IMR-90 (cell line): ENCODE measurements at regions not wholly inside any gene's neighbourhood (a gene's known extent, or its start where the extent isn't known, plus 50 kb on each side); places are given as distances from the start of the nearest gene placed in this dataset.

Experiments used
- ATAC-seq: fragments of 200-7000 bp; cut with Tn5 transposase; 2 replicates; pipeline ENCODE4 v1.9.1; 2020; ENCODE audit warnings: low read depth, mild to moderate bottlenecking, moderate library complexity
- BruUV-seq: library from RNA; stranded (reverse); fragments of 400-500 nt; replicated peaks from 2 replicates; lab custom pipeline; 2021; lab: Mats Ljungman, UMichigan
- CTCF ChIA-PET: fragments of 300-600 bp; formaldehyde crosslinking; extraction: SDS; loops from one replicate; lab custom pipeline; 2021; ENCODE audit warnings: antibody characterized with exemption; lab: Yijun Ruan, JAX
- POLR2A ChIA-PET: fragments of 300-600 bp; sonication (Branson Sonifier 250); formaldehyde crosslinking; loops from one replicate; lab custom pipeline; 2022; ENCODE audit warnings: antibody characterized with exemption; ENCODE audit not compliant: unreplicated experiment; lab: Charles Lee
- DNase-seq: peaks from one replicate; pipeline ENCODE4 v3.0.0; 2013
- H2AFZ ChIP-seq: replicated peaks from 2 replicates; pipeline ENCODE3; 2013; ENCODE audit warnings: low read length, mild to moderate bottlenecking; ENCODE audit not compliant: poor library complexity
- H2AK5ac ChIP-seq: 2 replicates; pipeline ENCODE4 v1.6.1; 2013; ENCODE audit warnings: low read depth, low read length, inconsistent platforms
- H2AK9ac ChIP-seq: replicated peaks from 2 replicates; pipeline ENCODE3; 2013; ENCODE audit warnings: mild to moderate bottlenecking, low read depth, low read length, moderate library complexity; ENCODE audit not compliant: poor library complexity
- H2BK120ac ChIP-seq: 2 replicates; pipeline ENCODE4 v1.6.1; 2013; ENCODE audit warnings: low read depth, low read length, inconsistent platforms
- H2BK15ac ChIP-seq: 3 replicates; pipeline ENCODE4 v1.6.1; 2013; ENCODE audit warnings: low read depth, low read length, inconsistent platforms
- H2BK20ac ChIP-seq: 2 replicates; pipeline ENCODE4 v1.6.1; 2013; ENCODE audit warnings: low read depth, mild to moderate bottlenecking, inconsistent platforms, low read length, moderate library complexity
- H2BK5ac ChIP-seq: 2 replicates; pipeline ENCODE4 v1.6.1; 2013; ENCODE audit warnings: mild to moderate bottlenecking, low read depth, low read length, inconsistent platforms; ENCODE audit not compliant: poor library complexity, severe bottlenecking
- H3K14ac ChIP-seq: replicated peaks from 2 replicates; pipeline ENCODE4 v1.6.1; 2013; ENCODE audit warnings: low read depth, low read length, inconsistent platforms
- H3K18ac ChIP-seq: 2 replicates; pipeline ENCODE4 v1.6.1; 2013; ENCODE audit warnings: low read depth, low read length, control low read depth
- H3K23ac ChIP-seq: 2 replicates; pipeline ENCODE4 v1.6.1; 2013; ENCODE audit warnings: low read depth, low read length, inconsistent platforms
- H3K27ac ChIP-seq: 2 replicates; pipeline ENCODE4 v1.5.1; 2013; ENCODE audit warnings: mild to moderate bottlenecking, control low read depth, low read length; ENCODE audit not compliant: insufficient read depth
- H3K27me3 ChIP-seq: 2 replicates; pipeline ENCODE4 v1.6.1; 2013; ENCODE audit warnings: low read length; ENCODE audit not compliant: control insufficient read depth, insufficient read depth
- H3K36me3 ChIP-seq: 2 replicates; pipeline ENCODE4 v1.6.1; 2013; ENCODE audit warnings: low read length, mixed read lengths; ENCODE audit not compliant: control insufficient read depth, insufficient read depth
- H3K4ac ChIP-seq: 2 replicates; pipeline ENCODE4 v1.6.1; 2013; ENCODE audit warnings: low read depth, low read length, inconsistent platforms
- H3K4me1 ChIP-seq: 2 replicates; pipeline ENCODE4 v1.6.1; 2013; ENCODE audit warnings: low read length, mixed read lengths; ENCODE audit not compliant: control insufficient read depth, insufficient read depth
- H3K4me2 ChIP-seq: 2 replicates; pipeline ENCODE4 v1.6.1; 2013; ENCODE audit warnings: low read depth, mild to moderate bottlenecking, control low read depth, low read length, moderate library complexity
- H3K4me3 ChIP-seq: 2 replicates; pipeline ENCODE4 v1.5.1; 2013; ENCODE audit warnings: low read depth, mild to moderate bottlenecking, control low read depth, low read length, moderate library complexity; ENCODE audit not compliant: insufficient read depth
- H3K56ac ChIP-seq: 2 replicates; pipeline ENCODE4 v1.6.1; 2013; ENCODE audit warnings: low read length, inconsistent platforms; ENCODE audit not compliant: insufficient read depth; ENCODE audit errors: extremely low read depth
- H3K79me1 ChIP-seq, 2 experiments: 2 replicates each; pipeline ENCODE4 v1.6.1; 2013; ENCODE audit warnings: low read length in 2 of 2, inconsistent platforms in 1 of 2, low read depth in 1 of 2
- H3K9ac ChIP-seq: 2 replicates; pipeline ENCODE4 v1.6.1; 2013; ENCODE audit warnings: low read depth, low read length, control low read depth
- H3K9me1 ChIP-seq: 2 replicates; pipeline ENCODE4 v1.6.1; 2013; ENCODE audit warnings: low read length, inconsistent platforms; ENCODE audit not compliant: insufficient read depth
- H3K9me3 ChIP-seq: 2 replicates; pipeline ENCODE4 v1.6.1; 2013; ENCODE audit warnings: low read length; ENCODE audit not compliant: control insufficient read depth, insufficient read depth
- H4K20me1 ChIP-seq: 2 replicates; pipeline ENCODE4 v1.6.1; 2013; ENCODE audit warnings: low read length, inconsistent platforms; ENCODE audit not compliant: insufficient read depth
- H4K5ac ChIP-seq: 2 replicates; pipeline ENCODE4 v1.6.1; 2013; ENCODE audit warnings: mild to moderate bottlenecking, low read depth, low read length, control low read depth
- H4K8ac ChIP-seq, 2 experiments: 2 replicates each; pipeline ENCODE4 v1.6.1; 2013; ENCODE audit warnings: low read depth in 2 of 2, low read length in 2 of 2, control low read depth in 1 of 2, inconsistent platforms in 1 of 2
- H4K91ac ChIP-seq: 2 replicates; pipeline ENCODE4 v1.6.1; 2013; ENCODE audit warnings: low read depth, low read length, inconsistent platforms; ENCODE audit not compliant: insufficient read depth
- BHLHE40 ChIP-seq: fragments of 150-350 bp; IDR thresholded peaks from 2 replicates; pipeline ENCODE4 v1.6.1; 2016; ENCODE audit warnings: mild to moderate bottlenecking, low read depth, low read length
- CEBPB ChIP-seq: IDR thresholded peaks from 2 replicates; pipeline ENCODE4 v1.6.1; 2012; ENCODE audit warnings: low read depth, low read length, improper control_type of control experiment
- CHD1 ChIP-seq: IDR thresholded peaks from 2 replicates; pipeline ENCODE4 v1.6.1; 2012; ENCODE audit warnings: low read depth, low read length, improper control_type of control experiment
- CTCF ChIP-seq: conservative IDR thresholded peaks from 2 replicates; pipeline ENCODE4 v1.5.1; 2012; ENCODE audit warnings: mild to moderate bottlenecking, low read depth, low read length, improper control_type of control experiment
- ELK1 ChIP-seq: fragments of 150-350 bp; IDR thresholded peaks from 2 replicates; pipeline ENCODE4 v1.6.1; 2016; ENCODE audit warnings: low read depth, mild to moderate bottlenecking, low read length, moderate library complexity, borderline replicate concordance
- FOS ChIP-seq: fragments of 150-350 bp; IDR thresholded peaks from 2 replicates; pipeline ENCODE4 v1.6.1; 2016; ENCODE audit warnings: low read depth, low read length
- MAFK ChIP-seq: IDR thresholded peaks from 2 replicates; pipeline ENCODE4 v1.6.1; 2012; ENCODE audit warnings: low read depth, low read length, improper control_type of control experiment
- MAZ ChIP-seq: IDR thresholded peaks from 2 replicates; pipeline ENCODE4 v1.6.1; 2012; ENCODE audit warnings: low read depth, mild to moderate bottlenecking, low read length, improper control_type of control experiment, moderate library complexity, borderline replicate concordance
- MXI1 ChIP-seq: IDR thresholded peaks from 2 replicates; pipeline ENCODE4 v1.6.1; 2012; ENCODE audit warnings: low read depth, mild to moderate bottlenecking, low read length, moderate library complexity, borderline replicate concordance
- NFE2L2 ChIP-seq: fragments of 150-350 bp; IDR thresholded peaks from 2 replicates; pipeline ENCODE4 v1.6.1; 2016; ENCODE audit warnings: low read depth, mild to moderate bottlenecking, low read length
- POLR2A ChIP-seq: IDR thresholded peaks from 2 replicates; pipeline ENCODE4 v1.6.1; 2012; ENCODE audit warnings: mild to moderate bottlenecking, low read depth, low read length
- RAD21 ChIP-seq: IDR thresholded peaks from 2 replicates; pipeline ENCODE4 v1.6.1; 2012; ENCODE audit warnings: low read length, improper control_type of control experiment
- RCOR1 ChIP-seq: IDR thresholded peaks from 2 replicates; pipeline ENCODE4 v1.6.1; 2012; ENCODE audit warnings: mild to moderate bottlenecking, low read length, improper control_type of control experiment; ENCODE audit not compliant: insufficient replicate concordance
- RFX5 ChIP-seq: IDR thresholded peaks from 2 replicates; pipeline ENCODE4 v1.8.0; 2012; ENCODE audit warnings: low read depth, mild to moderate bottlenecking, low read length, moderate library complexity
- SMC3 ChIP-seq: fragments of 150-350 bp; IDR thresholded peaks from 2 replicates; pipeline ENCODE4 v1.6.1; 2016; ENCODE audit warnings: low read depth, mild to moderate bottlenecking, antibody characterized with exemption, low read length, moderate library complexity
- USF2 ChIP-seq: fragments of 150-350 bp; IDR thresholded peaks from 2 replicates; pipeline ENCODE4 v1.6.1; 2017; ENCODE audit warnings: mild to moderate bottlenecking, antibody characterized with exemption, low read length, low read depth
- WGBS, 2 experiments: methylation state at CpG; one replicate each; pipeline versions ENCODE4 v1.1.5 to v1.1.7; 2013; ENCODE audit warnings: missing lambda C conversion rate in 2 of 2; ENCODE audit not compliant: insufficient read length in 1 of 2; ENCODE audit errors: extremely low coverage in 2 of 2; 5-methylcytosine and 5-hydroxymethylcytosine counted together
- dilution Hi-C: fragments of 300-500 bp; cut with HindIII; formaldehyde crosslinking; loops from one replicate; pipeline ENCODE4 v1.14.3; 2018; ENCODE audit warnings: low sequenced_read_pairs; ENCODE audit not compliant: unreplicated experiment
- in situ Hi-C: fragments of 300-500 bp; cut with MboI; formaldehyde crosslinking; loops from 3 replicates; pipeline ENCODE4 v1.14.3; 2019; ENCODE audit warnings: low sequenced_read_pairs, inconsistent platforms, mixed read lengths
- intact Hi-C: fragments of 100-400 bp; cut with micrococcal nuclease; formaldehyde crosslinking; loops from 2 replicates; pipeline ENCODE4 v1.10.0; 2022

GRCh38 chr11:42502151-42502550 is 809.6 kb upstream of the API5 start:
- H3K36me3 ChIP-seq, result no peaks in the 10 kb centered on the region
- H3K27ac ChIP-seq, result no peak overlapping the region
- H3K27me3 ChIP-seq, result no peaks in the 10 kb centered on the region
- no peak overlapping the region for H2AFZ ChIP-seq
- H2BK120ac ChIP-seq, result no peak overlapping the region
- no peaks in the 10 kb centered on the region for H4K20me1 ChIP-seq
- BruUV-seq, result no TSS peak
- no CpG with 5 or more reads among the region's 1 CpG for WGBS, 2 experiments
- H3K4me1 ChIP-seq, result no peaks in the 10 kb centered on the region
- H3K79me1 ChIP-seq, result no peaks in the 10 kb centered on the region
- in situ Hi-C loops, result no loop called here
- H2AK5ac ChIP-seq, result no peak overlapping the region
- no peak overlapping the region for H4K5ac ChIP-seq
- H3K9ac ChIP-seq, result no peak overlapping the region
- CTCF ChIA-PET, result no interaction called here
- H3K14ac ChIP-seq, result no peak overlapping the region
- H3K4me3 ChIP-seq, result no peak overlapping the region
- dilution Hi-C loops, result no loop called here
- POLR2A ChIA-PET, result no interaction called here
- ATAC-seq, result no peak
- no peak overlapping the region for H2BK15ac ChIP-seq
- H3K4me2 ChIP-seq, result no peak overlapping the region
- H4K91ac ChIP-seq, result no peak overlapping the region
- H3K56ac ChIP-seq, result no peak overlapping the region
- H2AK9ac ChIP-seq, result no peak overlapping the region
- H3K4ac ChIP-seq, result no peak overlapping the region
- no peaks in the 10 kb centered on the region for H3K9me1 ChIP-seq
- no peak overlapping the region for H2BK20ac ChIP-seq
- no peak for TF ChIP-seq USF2
- TF ChIP-seq MAFK, result no peak
- no peak for TF ChIP-seq NFE2L2
- TF ChIP-seq CTCF, result no peak
- no peak for TF ChIP-seq SMC3
- no peak for TF ChIP-seq ELK1
- no peak for TF ChIP-seq RCOR1
- no peak for TF ChIP-seq BHLHE40
- no peak for TF ChIP-seq RFX5
- TF ChIP-seq CHD1, result no peak
- no peak for TF ChIP-seq RAD21
- no peak for TF ChIP-seq POLR2A
- no peak for TF ChIP-seq CEBPB
- no peak for TF ChIP-seq FOS
- TF ChIP-seq MXI1, result no peak
- TF ChIP-seq MAZ, result no peak
- intact Hi-C loops, result no loop called here
- no peak overlapping the region for H3K23ac ChIP-seq
- H3K18ac ChIP-seq, result no peak overlapping the region
- no peak overlapping the region for H4K8ac ChIP-seq
- no peak overlapping the region for H2BK5ac ChIP-seq
- DNase-seq, result no peak
- peaks cover 2% of the 10 kb centered on the region; the same call in 1 of the 2 replicates for H3K9me3 ChIP-seq
